GM12878 (cell line): ENCODE measurements at regions not wholly inside any gene's neighbourhood (a gene's known extent, or its start where the extent isn't known, plus 50 kb on each side); places are given as distances from the start of the nearest gene placed in this dataset.

Experiments
- CBX5 ChIP-seq: sonication (generic); IDR thresholded peaks from 2 replicates; pipeline ENCODE4 v1.6.1; 2016; ENCODE audit warnings: low read depth, moderate library complexity, mild to moderate bottlenecking, inconsistent platforms
- CEBPB ChIP-seq, 2 experiments: fragments of 150-350 bp in 1 of 2; IDR thresholded peaks; 2 replicates each; pipeline ENCODE4 v1.6.1; 2012 to 2014; ENCODE audit warnings: low read depth in 2 of 2, low read length in 2 of 2, borderline replicate concordance in 1 of 2, inconsistent platforms in 1 of 2
- IKZF2 ChIP-seq, 2 experiments: fragments of 450-650 bp; IDR thresholded peaks; 2 replicates each; pipeline ENCODE4 v1.6.1; 2017; ENCODE audit warnings: mild to moderate bottlenecking in 2 of 2, moderate library complexity in 2 of 2
- NBN ChIP-seq: fragments of 450-650 bp; IDR thresholded peaks from 2 replicates; pipeline ENCODE4 v1.6.1; 2016
- NFIC ChIP-seq: IDR thresholded peaks from 2 replicates; pipeline ENCODE4 v1.6.1; 2012; ENCODE audit warnings: low read depth, mild to moderate bottlenecking, inconsistent platforms, low read length, moderate library complexity
- RAD21 ChIP-seq: IDR thresholded peaks from 2 replicates; pipeline ENCODE4 v1.6.1; 2011; ENCODE audit warnings: mild to moderate bottlenecking, low read depth, low read length, moderate library complexity; ENCODE audit not compliant: insufficient read depth
- SPI1 ChIP-seq: IDR thresholded peaks from 2 replicates; pipeline ENCODE4 v1.6.1; 2011; ENCODE audit warnings: low read depth, mild to moderate bottlenecking, low read length, moderate library complexity, borderline replicate concordance; ENCODE audit not compliant: insufficient read depth
- SRF ChIP-seq, 2 experiments: IDR thresholded peaks; 2 replicates each; pipeline ENCODE4 v1.6.1; 2011; ENCODE audit warnings: low read depth in 2 of 2, low read length in 2 of 2, mild to moderate bottlenecking in 1 of 2, moderate library complexity in 1 of 2
- SUZ12 ChIP-seq: fragments of 200-600 bp; sonication (generic); IDR thresholded peaks from one replicate; pipeline ENCODE4 v1.6.1; 2018; ENCODE audit warnings: antibody characterized with exemption, mild to moderate bottlenecking; ENCODE audit not compliant: unreplicated experiment
- TF ChIP-seq, protein P1 (sequence below): fragments of 450-650 bp; IDR thresholded peaks from 2 replicates; pipeline ENCODE4 v1.6.1; 2016; ENCODE audit warnings: mild to moderate bottlenecking
- TF ChIP-seq, protein P2 (sequence below): fragments of 450-650 bp; IDR thresholded peaks from 2 replicates; pipeline ENCODE4 v1.6.1; 2018; ENCODE audit warnings: mild to moderate bottlenecking, low read depth, moderate library complexity; ENCODE audit not compliant: partially characterized antibody
- TF ChIP-seq, protein P3 (sequence below): fragments of 450-650 bp; IDR thresholded peaks from 2 replicates; pipeline ENCODE4 v1.6.1; 2018; ENCODE audit warnings: borderline replicate concordance, mild to moderate bottlenecking; ENCODE audit not compliant: partially characterized antibody
- TF ChIP-seq, protein P4 (sequence below): fragments of 450-650 bp; IDR thresholded peaks from 2 replicates; pipeline ENCODE4 v1.6.1; 2017; ENCODE audit warnings: antibody characterized with exemption, mild to moderate bottlenecking, moderate library complexity
- TF ChIP-seq, protein P5 (sequence below): fragments of 450-650 bp; IDR thresholded peaks from 2 replicates; pipeline ENCODE4 v1.6.1; 2017; ENCODE audit warnings: borderline replicate concordance

DNA sequence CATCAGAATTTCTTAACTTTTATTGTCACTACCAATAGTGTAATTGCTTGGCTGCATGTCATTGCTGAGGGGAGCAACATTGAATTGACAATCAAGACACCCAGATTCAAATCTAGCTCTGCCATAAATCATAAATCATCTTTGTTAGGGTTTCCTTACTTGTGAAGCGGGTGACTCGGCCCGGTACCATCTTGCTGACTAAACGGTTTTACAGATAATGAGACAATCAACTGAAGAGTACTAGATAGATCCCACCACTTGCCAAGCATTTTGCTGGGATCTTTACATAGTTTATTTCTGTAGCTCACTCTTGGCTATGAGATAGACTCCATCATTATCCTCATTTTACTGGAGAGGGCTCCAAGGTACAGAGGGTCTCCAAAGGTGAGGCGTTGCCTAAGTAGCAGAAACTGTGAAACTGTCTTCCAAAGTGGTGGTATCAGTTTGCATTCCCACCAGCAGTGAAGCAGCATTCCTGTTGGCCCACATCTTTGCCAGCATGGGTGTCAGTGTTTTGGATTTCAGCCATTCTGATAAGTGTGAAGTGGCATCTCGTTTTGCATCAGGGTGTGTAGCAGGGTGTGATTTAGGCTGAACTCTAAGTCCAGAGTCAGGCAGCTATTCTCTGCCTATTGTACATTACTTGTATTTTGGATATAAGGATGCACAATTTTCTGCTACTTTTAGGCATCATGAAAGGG is 168.7 kb upstream of the BMPER start (continued):
- TF ChIP-seq, protein P1, sequence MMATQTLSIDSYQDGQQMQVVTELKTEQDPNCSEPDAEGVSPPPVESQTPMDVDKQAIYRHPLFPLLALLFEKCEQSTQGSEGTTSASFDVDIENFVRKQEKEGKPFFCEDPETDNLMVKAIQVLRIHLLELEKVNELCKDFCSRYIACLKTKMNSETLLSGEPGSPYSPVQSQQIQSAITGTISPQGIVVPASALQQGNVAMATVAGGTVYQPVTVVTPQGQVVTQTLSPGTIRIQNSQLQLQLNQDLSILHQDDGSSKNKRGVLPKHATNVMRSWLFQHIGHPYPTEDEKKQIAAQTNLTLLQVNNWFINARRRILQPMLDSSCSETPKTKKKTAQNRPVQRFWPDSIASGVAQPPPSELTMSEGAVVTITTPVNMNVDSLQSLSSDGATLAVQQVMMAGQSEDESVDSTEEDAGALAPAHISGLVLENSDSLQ = no peak
- TF ChIP-seq SRF (IDR thresholded peaks at IDR 0.05; ENCODE audit: low read depth in 2 of 2, low read length in 2 of 2) (no peak), SPI1 (no peak), SUZ12 (no peak), IKZF2 (IDR thresholded peaks at IDR 0.05) (no peak), NFIC (no peak), CBX5 (no peak), CEBPB (IDR thresholded peaks at IDR 0.05; ENCODE audit: borderline replicate concordance in 1 of 2, low read depth in 2 of 2, low read length in 2 of 2) (no peak), NBN (no peak), RAD21 (no peak)
- TF ChIP-seq, protein P2, sequence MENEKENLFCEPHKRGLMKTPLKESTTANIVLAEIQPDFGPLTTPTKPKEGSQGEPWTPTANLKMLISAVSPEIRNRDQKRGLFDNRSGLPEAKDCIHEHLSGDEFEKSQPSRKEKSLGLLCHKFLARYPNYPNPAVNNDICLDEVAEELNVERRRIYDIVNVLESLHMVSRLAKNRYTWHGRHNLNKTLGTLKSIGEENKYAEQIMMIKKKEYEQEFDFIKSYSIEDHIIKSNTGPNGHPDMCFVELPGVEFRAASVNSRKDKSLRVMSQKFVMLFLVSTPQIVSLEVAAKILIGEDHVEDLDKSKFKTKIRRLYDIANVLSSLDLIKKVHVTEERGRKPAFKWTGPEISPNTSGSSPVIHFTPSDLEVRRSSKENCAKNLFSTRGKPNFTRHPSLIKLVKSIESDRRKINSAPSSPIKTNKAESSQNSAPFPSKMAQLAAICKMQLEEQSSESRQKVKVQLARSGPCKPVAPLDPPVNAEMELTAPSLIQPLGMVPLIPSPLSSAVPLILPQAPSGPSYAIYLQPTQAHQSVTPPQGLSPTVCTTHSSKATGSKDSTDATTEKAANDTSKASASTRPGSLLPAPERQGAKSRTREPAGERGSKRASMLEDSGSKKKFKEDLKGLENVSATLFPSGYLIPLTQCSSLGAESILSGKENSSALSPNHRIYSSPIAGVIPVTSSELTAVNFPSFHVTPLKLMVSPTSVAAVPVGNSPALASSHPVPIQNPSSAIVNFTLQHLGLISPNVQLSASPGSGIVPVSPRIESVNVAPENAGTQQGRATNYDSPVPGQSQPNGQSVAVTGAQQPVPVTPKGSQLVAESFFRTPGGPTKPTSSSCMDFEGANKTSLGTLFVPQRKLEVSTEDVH = no peak
- TF ChIP-seq, protein P3, sequence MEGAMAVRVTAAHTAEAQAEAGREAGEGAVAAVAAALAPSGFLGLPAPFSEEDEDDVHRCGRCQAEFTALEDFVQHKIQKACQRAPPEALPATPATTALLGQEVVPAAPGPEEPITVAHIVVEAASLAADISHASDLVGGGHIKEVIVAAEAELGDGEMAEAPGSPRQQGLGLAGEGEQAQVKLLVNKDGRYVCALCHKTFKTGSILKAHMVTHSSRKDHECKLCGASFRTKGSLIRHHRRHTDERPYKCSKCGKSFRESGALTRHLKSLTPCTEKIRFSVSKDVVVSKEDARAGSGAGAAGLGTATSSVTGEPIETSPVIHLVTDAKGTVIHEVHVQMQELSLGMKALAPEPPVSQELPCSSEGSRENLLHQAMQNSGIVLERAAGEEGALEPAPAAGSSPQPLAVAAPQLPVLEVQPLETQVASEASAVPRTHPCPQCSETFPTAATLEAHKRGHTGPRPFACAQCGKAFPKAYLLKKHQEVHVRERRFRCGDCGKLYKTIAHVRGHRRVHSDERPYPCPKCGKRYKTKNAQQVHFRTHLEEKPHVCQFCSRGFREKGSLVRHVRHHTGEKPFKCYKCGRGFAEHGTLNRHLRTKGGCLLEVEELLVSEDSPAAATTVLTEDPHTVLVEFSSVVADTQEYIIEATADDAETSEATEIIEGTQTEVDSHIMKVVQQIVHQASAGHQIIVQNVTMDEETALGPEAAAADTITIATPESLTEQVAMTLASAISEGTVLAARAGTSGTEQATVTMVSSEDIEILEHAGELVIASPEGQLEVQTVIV = no peak
- TF ChIP-seq, protein P4, sequence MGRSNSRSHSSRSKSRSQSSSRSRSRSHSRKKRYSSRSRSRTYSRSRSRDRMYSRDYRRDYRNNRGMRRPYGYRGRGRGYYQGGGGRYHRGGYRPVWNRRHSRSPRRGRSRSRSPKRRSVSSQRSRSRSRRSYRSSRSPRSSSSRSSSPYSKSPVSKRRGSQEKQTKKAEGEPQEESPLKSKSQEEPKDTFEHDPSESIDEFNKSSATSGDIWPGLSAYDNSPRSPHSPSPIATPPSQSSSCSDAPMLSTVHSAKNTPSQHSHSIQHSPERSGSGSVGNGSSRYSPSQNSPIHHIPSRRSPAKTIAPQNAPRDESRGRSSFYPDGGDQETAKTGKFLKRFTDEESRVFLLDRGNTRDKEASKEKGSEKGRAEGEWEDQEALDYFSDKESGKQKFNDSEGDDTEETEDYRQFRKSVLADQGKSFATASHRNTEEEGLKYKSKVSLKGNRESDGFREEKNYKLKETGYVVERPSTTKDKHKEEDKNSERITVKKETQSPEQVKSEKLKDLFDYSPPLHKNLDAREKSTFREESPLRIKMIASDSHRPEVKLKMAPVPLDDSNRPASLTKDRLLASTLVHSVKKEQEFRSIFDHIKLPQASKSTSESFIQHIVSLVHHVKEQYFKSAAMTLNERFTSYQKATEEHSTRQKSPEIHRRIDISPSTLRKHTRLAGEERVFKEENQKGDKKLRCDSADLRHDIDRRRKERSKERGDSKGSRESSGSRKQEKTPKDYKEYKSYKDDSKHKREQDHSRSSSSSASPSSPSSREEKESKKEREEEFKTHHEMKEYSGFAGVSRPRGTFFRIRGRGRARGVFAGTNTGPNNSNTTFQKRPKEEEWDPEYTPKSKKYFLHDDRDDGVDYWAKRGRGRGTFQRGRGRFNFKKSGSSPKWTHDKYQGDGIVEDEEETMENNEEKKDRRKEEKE = no peak
- TF ChIP-seq, protein P5, sequence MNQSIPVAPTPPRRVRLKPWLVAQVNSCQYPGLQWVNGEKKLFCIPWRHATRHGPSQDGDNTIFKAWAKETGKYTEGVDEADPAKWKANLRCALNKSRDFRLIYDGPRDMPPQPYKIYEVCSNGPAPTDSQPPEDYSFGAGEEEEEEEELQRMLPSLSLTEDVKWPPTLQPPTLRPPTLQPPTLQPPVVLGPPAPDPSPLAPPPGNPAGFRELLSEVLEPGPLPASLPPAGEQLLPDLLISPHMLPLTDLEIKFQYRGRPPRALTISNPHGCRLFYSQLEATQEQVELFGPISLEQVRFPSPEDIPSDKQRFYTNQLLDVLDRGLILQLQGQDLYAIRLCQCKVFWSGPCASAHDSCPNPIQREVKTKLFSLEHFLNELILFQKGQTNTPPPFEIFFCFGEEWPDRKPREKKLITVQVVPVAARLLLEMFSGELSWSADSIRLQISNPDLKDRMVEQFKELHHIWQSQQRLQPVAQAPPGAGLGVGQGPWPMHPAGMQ = no peak
- TF ChIP-seq, all 136 proteins: peak for 0
